ENCODE measurements at regions not wholly inside any gene's neighbourhood (a gene's known extent, or its start where the extent isn't known, plus 50 kb on each side); places are given as distances from the start of the nearest gene placed in this dataset.

GRCh38 chr5:56607551-56607950 is 207.8 kb upstream of the MAP3K1 start:
- no peak for TF ChIP-seq EP300 (IDR thresholded peaks at IDR 0.05)
- no peaks in the 10 kb centered on the region for H3K27me3 ChIP-seq
- H3K9me3 ChIP-seq = peaks cover 0 to 8% (median 2%) of the 10 kb centered on the region in 4 donors
- H3K4me1 ChIP-seq = peaks cover 0 to 14% (median 2%) of the 10 kb centered on the region in 4 donors
- no peak overlapping the region for H3K4me3 ChIP-seq
- WGBS, 5 donors = 60 to 81% (median 66%) methylated on average over 4 of the region's 4 CpGs
- DNase-seq = no peak
- peak overlapping the region in 1 of 5 donors; percentile 47 for H3K27ac ChIP-seq
- intact Hi-C loops (cut with DNase I; ENCODE audit: low total_unique reads) = no loop called here
- H3K36me3 ChIP-seq = no peaks in the 10 kb centered on the region

GRCh38 chr5:56607074-56607473 is 208.3 kb upstream of the MAP3K1 start:
- H3K27me3 ChIP-seq = no peaks in the 10 kb centered on the region
- no peak for DNase-seq
- no peaks in the 10 kb centered on the region for H3K36me3 ChIP-seq
- peaks cover 0 to 8% (median 2%) of the 10 kb centered on the region in 4 donors for H3K9me3 ChIP-seq
- no peak for TF ChIP-seq POLR2AphosphoS5 (IDR thresholded peaks at IDR 0.05)
- TF ChIP-seq POLR2A (IDR thresholded peaks at IDR 0.05) = no peak
- no peak for TF ChIP-seq CTCF (IDR thresholded peaks at IDR 0.05)
- TF ChIP-seq EP300 (IDR thresholded peaks at IDR 0.05) = no peak
- H3K4me3 ChIP-seq = no peak overlapping the region
- H3K4me1 ChIP-seq = peaks cover 0 to 14% (median 2%) of the 10 kb centered on the region in 4 donors
- H3K27ac ChIP-seq = no peak overlapping the region
- 58 to 75% (median 66%) methylated on average over 4 of the region's 4 CpGs for WGBS, 5 donors
- intact Hi-C loops (cut with DNase I; ENCODE audit: low total_unique reads) = no loop called here

- DNase-seq = no peak
- Histone ChIP-seq H3K4me1 (peaks cover 0 to 14% (median 2%) of the 10 kb centered on the region in 4 donors), H3K27ac (no peak overlapping the region), H3K36me3 (no peaks in the 10 kb centered on the region), H3K27me3 (no peaks in the 10 kb centered on the region), H3K9me3 (peaks cover 0 to 3% (median under 1%) of the 10 kb centered on the region in 4 donors), H3K4me3 (no peak overlapping the region)
- WGBS, 5 donors = 80 to 95% (median 92%) methylated on average over 3 of the region's 3 CpGs
- no peak for TF ChIP-seq POLR2A (IDR thresholded peaks at IDR 0.05)
- TF ChIP-seq POLR2AphosphoS5 (IDR thresholded peaks at IDR 0.05) = no peak
- TF ChIP-seq CTCF (IDR thresholded peaks at IDR 0.05) = no peak
- no peak for TF ChIP-seq EP300 (IDR thresholded peaks at IDR 0.05)
- intact Hi-C loops (cut with DNase I; ENCODE audit: low total_unique reads) = no loop called here
These were observed 209.2 kb upstream of the MAP3K1 start for GRCh38 chr5:56606192-56606591.

- Histone ChIP-seq H3K4me1 (peaks cover 0 to 14% (median 2%) of the 10 kb centered on the region in 4 donors), H3K27me3 (no peaks in the 10 kb centered on the region), H3K4me3 (no peak overlapping the region), H3K36me3 (no peaks in the 10 kb centered on the region), H3K9me3 (no peaks in the 10 kb centered on the region), H3K27ac (no peak overlapping the region)
- WGBS, 5 donors = 92 to 97% (median 95%) methylated on average over 5 of the region's 5 CpGs
- TF ChIP-seq EP300 (IDR thresholded peaks at IDR 0.05) (no peak), POLR2A (IDR thresholded peaks at IDR 0.05) (no peak), CTCF (IDR thresholded peaks at IDR 0.05) (no peak), POLR2AphosphoS5 (IDR thresholded peaks at IDR 0.05) (no peak)
- intact Hi-C loops (cut with DNase I; ENCODE audit: low total_unique reads) = no loop called here
- no peak for DNase-seq
These were observed 210.1 kb upstream of the MAP3K1 start for GRCh38 chr5:56605231-56605630.

GRCh38 chr5:56601641-56602071 is 213.7 kb upstream of the MAP3K1 start:
- 61 to 77% (median 73%) methylated on average over 3 of the region's 3 CpGs for WGBS, 5 donors
- no peak overlapping the region for H3K27ac ChIP-seq
- no peak for TF ChIP-seq POLR2AphosphoS5 (IDR thresholded peaks at IDR 0.05)
- no peak for TF ChIP-seq EP300 (IDR thresholded peaks at IDR 0.05)
- no peak for TF ChIP-seq CTCF (IDR thresholded peaks at IDR 0.05)
- no peak for TF ChIP-seq POLR2A (IDR thresholded peaks at IDR 0.05)
- intact Hi-C loops (cut with DNase I; ENCODE audit: low total_unique reads) = no loop called here
- H3K36me3 ChIP-seq = no peaks in the 10 kb centered on the region
- no peak for DNase-seq
- H3K4me1 ChIP-seq = peaks cover 0 to 6% (median 2%) of the 10 kb centered on the region in 4 donors
- no peak overlapping the region for H3K4me3 ChIP-seq
- no peaks in the 10 kb centered on the region for H3K9me3 ChIP-seq
- H3K27me3 ChIP-seq = no peaks in the 10 kb centered on the region

Data from stomach (tissue), 8 donors.